Activated CD4-positive, alpha-beta T cell treated with anti-CD3 and anti-CD28 coated beads, Interleukin-10, Interleukin-2, amounts not matched to agents 100 ng/mL and 50 ng/mL, durations not matched to agents 16 hours and 8 hours (primary cell): ENCODE measurements at regions not wholly inside any gene's neighbourhood (a gene's known extent, or its start where the extent isn't known, plus 50 kb on each side); places are given as distances from the start of the nearest gene placed in this dataset.

Experiments
- DNase-seq: peaks from one replicate; pipeline ENCODE4 v3.0.0-alpha.2; 2020

GRCh38 chr18:40606996-40607395, 1348.0 kb upstream of the PIK3C3 start:
- DNase-seq, result no peak

- DNase-seq, result no peak
Observed at GRCh38 chr18:40583671-40584070, 1371.4 kb upstream of the PIK3C3 start.

DNA sequence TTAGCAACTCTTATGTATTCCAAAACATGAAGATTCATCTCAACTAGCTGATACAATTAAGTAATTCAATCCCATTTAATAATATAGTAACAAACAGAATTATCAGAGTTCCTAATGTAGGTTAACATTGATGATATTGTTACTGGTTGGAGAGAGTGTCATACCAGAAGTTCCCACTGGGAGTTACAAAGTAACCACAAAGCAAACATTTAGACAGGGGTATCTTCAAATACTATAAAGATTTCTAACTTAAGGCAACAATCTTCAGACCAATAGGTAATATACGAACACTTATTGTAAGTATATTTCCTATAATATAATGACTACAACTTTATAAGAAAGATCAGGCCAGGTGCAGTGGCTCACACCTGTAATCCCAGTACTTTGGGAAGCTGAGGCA, 1372.9 kb upstream of the PIK3C3 start:
- no peak for DNase-seq

DNA sequence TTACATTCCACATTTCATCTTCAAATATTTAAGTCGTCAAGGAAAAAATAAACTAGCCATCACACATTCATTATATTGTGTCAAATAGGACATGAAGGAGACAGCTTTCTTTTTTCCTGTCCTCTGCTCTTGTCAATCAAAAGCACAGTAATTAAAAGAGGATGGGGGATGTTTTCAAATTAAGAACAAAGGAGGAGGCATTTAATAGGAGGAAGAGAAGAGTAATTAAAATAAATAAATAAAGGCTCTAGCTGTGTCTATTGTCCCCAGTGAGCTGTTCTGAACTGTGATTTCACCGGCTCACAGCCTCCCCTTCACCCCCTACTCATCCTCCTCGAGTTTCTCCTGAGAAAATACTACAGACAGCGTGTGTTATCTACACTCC, 1377.1 kb upstream of the PIK3C3 start:
- DNase-seq, result no peak

DNA sequence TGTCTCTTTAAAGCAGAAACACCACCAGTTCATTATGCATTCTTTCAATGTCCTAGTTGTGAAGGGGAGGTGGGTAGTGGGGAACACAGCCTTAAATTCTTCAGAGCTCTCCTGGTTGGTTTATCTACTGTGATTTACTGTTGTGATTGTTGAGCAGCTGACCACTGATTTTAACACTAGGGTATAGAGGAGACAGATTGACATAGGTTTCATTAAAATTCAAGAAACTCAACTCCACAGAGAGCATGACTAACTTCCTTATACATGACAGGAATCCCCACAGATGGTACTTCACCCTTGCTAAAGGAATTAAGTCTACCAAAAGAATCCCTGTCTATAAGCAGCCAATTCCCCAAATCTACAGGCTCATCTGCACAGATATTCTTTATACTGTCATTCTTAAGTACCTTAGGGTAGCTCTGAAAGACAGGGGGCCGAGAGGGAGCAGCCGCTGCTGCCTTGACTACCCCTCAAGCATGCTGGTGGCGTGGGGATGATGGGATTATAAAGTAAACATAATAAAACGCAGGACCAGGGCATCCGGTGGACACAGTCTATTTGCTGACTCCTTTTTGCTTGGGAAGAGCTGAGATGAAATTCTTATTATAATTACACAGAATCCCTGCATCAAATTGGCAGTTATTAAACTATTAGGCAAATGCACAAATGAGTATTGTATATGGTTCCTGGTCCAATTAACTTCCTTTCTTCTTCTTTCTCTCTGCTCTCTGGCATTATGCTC, 1377.6 kb upstream of the PIK3C3 start:
- DNase-seq, result no peak

GRCh38 chr18:40576507-40577115, 1378.4 kb upstream of the PIK3C3 start:
- no peak for DNase-seq

DNA sequence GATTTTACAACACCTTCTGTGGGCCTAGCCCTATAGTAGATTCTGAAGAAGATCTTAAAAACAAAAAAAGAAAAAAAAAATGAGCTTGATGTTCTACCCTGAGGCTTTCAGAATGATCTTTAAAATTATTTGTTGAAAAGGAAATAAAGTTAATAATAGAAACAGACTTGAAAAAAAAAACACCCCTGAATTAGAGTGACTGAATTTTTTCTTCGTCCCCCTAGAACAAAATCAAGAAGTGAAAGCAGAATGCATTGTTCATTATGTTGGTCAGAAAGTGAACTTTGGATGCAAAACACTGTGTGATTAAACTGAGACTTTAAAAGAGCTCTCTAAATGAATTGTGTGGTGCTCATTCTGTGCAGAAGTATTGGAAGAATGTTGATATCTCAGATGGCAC, 1384.4 kb upstream of the PIK3C3 start:
- no peak for DNase-seq

DNA sequence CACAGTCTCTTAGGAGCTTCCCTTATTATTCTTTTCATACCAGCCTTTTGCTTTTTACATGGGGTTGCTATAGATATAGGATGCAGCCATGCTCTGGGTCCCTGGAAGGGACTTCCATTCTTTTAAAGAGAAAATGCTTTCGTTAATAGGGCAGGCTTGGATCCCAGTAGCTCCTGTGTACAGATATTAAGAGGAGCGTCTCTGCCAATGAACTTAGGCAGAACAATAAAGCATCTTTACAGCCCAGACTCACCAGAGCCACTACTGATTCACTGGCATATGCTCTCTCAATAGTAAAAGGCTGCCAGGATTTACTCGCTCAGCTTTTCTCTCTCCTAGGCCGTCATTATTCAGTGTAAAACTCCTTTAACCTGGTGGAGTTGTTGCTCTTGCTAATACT, 1385.4 kb upstream of the PIK3C3 start:
- DNase-seq, result no peak

GRCh38 chr18:40566510-40566844, 1388.6 kb upstream of the PIK3C3 start:
- no peak for DNase-seq

- no peak for DNase-seq
Observed at GRCh38 chr18:40565805-40566509, 1389.1 kb upstream of the PIK3C3 start.

DNA sequence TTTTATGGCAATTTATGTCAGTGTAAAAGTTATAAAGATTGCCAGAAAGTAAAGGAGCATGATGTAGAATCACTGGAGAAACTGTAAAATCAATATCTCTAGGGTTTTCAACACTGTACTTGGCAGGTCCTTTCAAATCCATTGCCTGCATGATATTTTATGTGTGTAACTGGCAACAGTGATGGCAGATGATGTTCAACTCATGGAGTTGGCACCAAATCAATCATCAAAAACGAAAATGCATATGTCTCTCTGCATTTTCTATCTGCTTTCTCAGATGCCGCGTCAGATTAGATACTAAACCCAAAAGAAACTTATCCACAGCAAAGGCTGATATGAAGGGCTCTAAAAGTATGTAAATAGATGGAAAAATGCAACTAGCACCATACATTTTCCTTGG, 1395.5 kb upstream of the PIK3C3 start:
- DNase-seq, result no peak

GRCh38 chr18:40558706-40559392, 1396.2 kb upstream of the PIK3C3 start:
- no peak for DNase-seq

DNA sequence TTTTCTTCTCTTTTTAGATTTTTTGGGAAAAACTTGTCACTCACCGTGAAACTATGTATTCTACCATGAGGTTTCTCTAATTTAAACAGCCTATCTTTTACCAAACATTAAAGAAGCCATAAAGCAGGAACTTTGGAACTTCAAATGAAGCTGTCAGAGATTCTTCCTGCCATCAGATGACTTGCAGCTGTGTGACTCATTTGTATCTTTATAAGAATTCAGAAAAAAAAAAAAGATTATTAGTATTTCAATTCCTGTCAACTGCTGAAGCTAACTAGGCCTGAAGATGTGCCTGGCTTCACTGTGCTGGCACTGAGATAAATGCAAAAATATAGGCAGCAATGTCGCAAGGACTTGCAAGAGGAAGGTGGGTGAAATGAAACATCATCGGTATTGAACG, 1399.1 kb upstream of the PIK3C3 start:
- DNase-seq, result no peak

- DNase-seq, result no peak
Observed at GRCh38 chr18:40553029-40553428, 1402.0 kb upstream of the PIK3C3 start.

- DNase-seq, result no peak
Observed at GRCh38 chr18:40546875-40547274, 1408.2 kb upstream of the PIK3C3 start.

DNA sequence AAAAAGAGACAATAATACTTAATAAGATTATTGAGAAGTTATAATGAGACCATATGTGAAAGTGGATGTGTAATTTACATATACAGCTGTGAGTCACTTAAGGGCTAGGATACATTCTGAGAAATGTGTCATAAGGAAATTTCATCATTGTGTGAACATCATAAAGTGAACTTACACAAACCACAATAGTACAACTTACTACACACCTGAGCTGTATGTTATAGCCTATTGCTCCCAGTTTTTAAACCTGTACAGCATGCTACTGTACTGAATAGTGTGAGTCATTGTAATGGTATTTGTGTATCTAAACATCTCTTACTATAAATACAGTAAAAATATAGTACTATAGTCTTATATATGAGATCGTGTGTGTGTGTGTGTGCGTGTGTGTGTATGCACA, 1420.3 kb upstream of the PIK3C3 start:
- peak; percentile 3 for DNase-seq

GRCh38 chr18:40532046-40532445, 1423.0 kb upstream of the PIK3C3 start:
- no peak for DNase-seq

DNA sequence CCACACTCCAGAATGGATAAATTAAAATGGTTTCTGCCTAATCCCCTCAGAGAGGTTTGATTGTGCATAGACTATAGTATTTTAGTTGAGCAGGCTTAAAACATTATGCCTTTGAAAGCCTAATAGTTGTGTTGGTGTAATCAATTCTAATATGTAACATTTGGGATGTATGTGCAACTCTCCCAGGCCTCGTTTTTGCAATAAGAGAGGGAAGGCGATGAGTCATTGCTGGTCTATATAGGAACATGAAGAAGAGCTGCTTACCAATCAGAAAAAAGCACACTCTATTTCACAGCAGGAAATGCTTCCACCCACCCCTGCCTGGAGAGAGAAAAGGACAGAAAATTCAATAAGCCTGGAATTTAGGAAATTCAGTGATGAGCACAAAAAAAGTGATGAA, 1424.0 kb upstream of the PIK3C3 start:
- DNase-seq, result no peak

DNA sequence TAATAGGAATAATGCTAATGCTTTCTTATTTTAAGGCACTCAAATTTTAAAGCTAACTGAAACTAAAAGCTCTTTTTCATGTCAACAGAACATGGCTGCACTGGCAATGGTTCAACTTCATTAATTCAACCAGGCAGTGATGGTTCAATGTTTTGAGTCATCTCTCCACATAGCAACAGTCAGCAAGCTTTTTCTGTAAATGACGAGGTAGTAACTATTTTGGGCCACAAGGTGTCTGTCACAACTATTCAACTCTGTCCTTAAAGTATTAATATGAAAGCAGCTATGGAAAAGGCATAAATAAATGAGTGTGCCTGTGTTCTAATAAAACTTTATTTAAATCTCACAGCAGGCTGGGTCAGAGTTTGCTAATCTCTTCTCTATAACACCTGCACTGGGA, 1425.6 kb upstream of the PIK3C3 start:
- no peak for DNase-seq

GRCh38 chr18:40524881-40525280, 1430.2 kb upstream of the PIK3C3 start:
- no peak for DNase-seq

GRCh38 chr18:40523287-40523686, 1431.7 kb upstream of the PIK3C3 start:
- DNase-seq, result no peak

DNA sequence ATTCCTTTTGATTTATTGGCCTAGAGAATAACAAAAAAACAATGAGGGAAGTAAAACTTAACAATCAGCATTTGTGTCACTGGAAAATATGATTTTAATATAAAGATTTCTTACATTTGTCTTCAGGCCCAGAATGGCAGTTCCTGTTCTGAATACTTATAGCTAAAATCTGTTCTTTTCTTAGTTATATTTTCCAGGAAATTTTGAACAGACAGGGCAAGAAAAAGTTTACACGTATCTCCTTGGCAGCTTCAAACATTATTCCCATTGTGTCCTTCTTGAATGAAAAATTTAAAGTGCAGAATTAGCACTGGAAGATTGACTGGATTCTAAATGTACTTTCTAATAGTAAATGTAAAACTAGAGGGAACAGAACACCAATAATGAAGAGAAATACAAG, 1454.0 kb upstream of the PIK3C3 start:
- no peak for DNase-seq

DNA sequence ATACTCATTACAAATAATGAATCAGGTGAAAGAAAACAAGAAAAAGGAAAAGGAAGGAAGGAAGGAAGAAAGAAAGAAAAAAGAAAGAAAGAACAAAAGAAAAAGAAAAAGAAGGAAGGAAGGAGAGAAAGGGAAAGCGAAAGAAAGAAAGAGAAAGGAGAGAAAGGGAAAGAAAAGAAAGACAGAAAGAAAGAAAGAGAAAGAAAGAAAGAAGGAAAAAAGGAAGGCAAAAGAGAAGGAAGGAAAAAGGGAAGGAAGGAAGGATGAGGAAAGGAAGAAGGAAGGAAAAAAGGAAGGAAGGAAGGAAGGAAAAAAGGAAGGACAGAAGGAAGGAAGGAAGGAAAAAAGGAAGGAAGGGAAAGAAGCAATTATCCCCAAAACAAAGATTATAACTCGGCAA, 1460.4 kb upstream of the PIK3C3 start:
- no peak for DNase-seq

GRCh38 chr18:40493316-40493715, 1461.7 kb upstream of the PIK3C3 start:
- no peak for DNase-seq
